GM12891 (cell line): ENCODE measurements at regions not wholly inside any gene's neighbourhood (a gene's known extent, or its start where the extent isn't known, plus 50 kb on each side); places are given as distances from the start of the nearest gene placed in this dataset.

Source experiments
- PAX5 ChIP-seq: IDR thresholded peaks from 2 replicates; pipeline ENCODE4 v1.6.1; 2011; ENCODE audit warnings: low read length, moderate library complexity, mild to moderate bottlenecking; ENCODE audit not compliant: insufficient read depth, severe bottlenecking
- POLR2A ChIP-seq: IDR thresholded peaks from 2 replicates; pipeline ENCODE4 v1.6.1; 2011; ENCODE audit warnings: low read depth, low read length, control low read depth
- POLR2AphosphoS5 ChIP-seq: IDR thresholded peaks from 2 replicates; pipeline ENCODE4 v1.6.1; 2011; ENCODE audit warnings: low read depth, low read length, control low read depth
- POU2F2 ChIP-seq: IDR thresholded peaks from 2 replicates; pipeline ENCODE4 v1.6.1; 2011; ENCODE audit warnings: low read depth, mild to moderate bottlenecking, control low read depth, low read length, moderate library complexity
- TAF1 ChIP-seq: IDR thresholded peaks from 2 replicates; pipeline ENCODE4 v1.6.1; 2011; ENCODE audit warnings: low read depth, low read length, control low read depth

- TF ChIP-seq POLR2AphosphoS5 = no peak
- TF ChIP-seq POLR2A = no peak
- no peak for TF ChIP-seq TAF1
- TF ChIP-seq POU2F2 = no peak
- no peak for TF ChIP-seq PAX5
Observed at GRCh38 chr7:123343611-123344010, 143.8 kb upstream of the SLC13A1 start.
